ENCODE measurements at regions not wholly inside any gene's neighbourhood (a gene's known extent, or its start where the extent isn't known, plus 50 kb on each side); places are given as distances from the start of the nearest gene placed in this dataset.

GRCh38 chr3:150110097-150110496 is 139.4 kb upstream of the PFN2 start:
- Histone ChIP-seq H3K79me2 (ENCODE audit: insufficient read depth, low read length) (no peaks in the 10 kb centered on the region), H3K27me3 (ENCODE audit: insufficient read depth, low read length) (no peaks in the 10 kb centered on the region), H3K4me1 (ENCODE audit: insufficient read depth, low read length) (peaks cover 3% of the 10 kb centered on the region; the same call in 1 of the 2 replicates), H3T11ph (ENCODE audit: low read length) (no peak overlapping the region), H2BK12ac (ENCODE audit: insufficient read length, low read depth, low read length) (no peak overlapping the region), H3K23me2 (ENCODE audit: insufficient read length, low read depth, low read length, poor library complexity, severe bottlenecking) (no peaks in the 10 kb centered on the region), H4K5ac (ENCODE audit: insufficient read length, low read depth, low read length) (no peak overlapping the region), H4K20me1 (ENCODE audit: control insufficient read depth, insufficient read depth, insufficient read length) (no peaks in the 10 kb centered on the region), H3K14ac (ENCODE audit: insufficient read depth, low read length) (no peak overlapping the region), H3K23ac (ENCODE audit: insufficient read length, low read depth, low read length) (no peak overlapping the region), H2BK120ac (ENCODE audit: low read depth, low read length, poor library complexity, severe bottlenecking) (no peak overlapping the region), H2AFZ (ENCODE audit: low read length) (no peak overlapping the region), H3K56ac (ENCODE audit: insufficient read length, low read depth, low read length) (no peak overlapping the region), H3K79me1 (ENCODE audit: insufficient read depth, low read depth, low read length, poor library complexity, severe bottlenecking) (no peaks in the 10 kb centered on the region), H2AK5ac (ENCODE audit: insufficient read length, low read length) (no peak overlapping the region), H2BK15ac (ENCODE audit: low read depth, low read length) (no peak overlapping the region), H4K8ac (replicated peaks; ENCODE audit: insufficient read length, low read depth, low read length) (no peak overlapping the region), H3K4ac (ENCODE audit: low read depth, low read length) (no peak overlapping the region), H3K9me3 (ENCODE audit: control insufficient read depth, low read depth, low read length) (no peaks in the 10 kb centered on the region), H2BK20ac (ENCODE audit: low read depth, low read length, poor library complexity, severe bottlenecking) (no peak overlapping the region), H4K91ac (ENCODE audit: insufficient read length, low read depth, low read length) (no peak overlapping the region), H3K18ac (ENCODE audit: insufficient read length, low read depth, low read length) (no peak overlapping the region), H3K27ac (ENCODE audit: insufficient read length, low read depth, low read length) (no peak overlapping the region), H2BK5ac (ENCODE audit: insufficient read length, low read length) (no peak overlapping the region), H3K4me2 (ENCODE audit: insufficient read depth, insufficient read length, low read length) (no peak overlapping the region), H3K9ac (ENCODE audit: extremely low read depth, insufficient read length, low read length) (no peak overlapping the region)
- H3K36me3 Mint-ChIP-seq (ENCODE audit: insufficient read depth in 1 of 3, low read depth in 3 of 3), result no peaks in the 10 kb centered on the region
- no peak for DNase-seq
- H3K4me1 Mint-ChIP-seq, result peaks cover 36 to 39% of the 10 kb centered on the region in 2 experiments
- no peak overlapping the region for H3K4me3 Mint-ChIP-seq
- no CpG with 5 or more reads among the region's 5 CpGs for WGBS (ENCODE audit: extremely low coverage, insufficient read length, low lambda C conversion rate)
- no peak overlapping the region for H3K27ac Mint-ChIP-seq
- H3K9me3 Mint-ChIP-seq, result no peaks in the 10 kb centered on the region
- H3K27me3 Mint-ChIP-seq (ENCODE audit: low read depth), result no peaks in the 10 kb centered on the region
- TF ChIP-seq CTCF (conservative IDR thresholded peaks at IDR 0.05), result no peak
